Activated T-cell treated with anti-CD3 and anti-CD28 coated beads, Interleukin-2, amount 50 U/mL, for 72 hours (primary cell): ENCODE measurements at regions not wholly inside any gene's neighbourhood (a gene's known extent, or its start where the extent isn't known, plus 50 kb on each side); places are given as distances from the start of the nearest gene placed in this dataset.

Experiments
- ATAC-seq, 2 donors: fragments of 150-1000 bp; cut with Tn5 transposase; replicated peaks in 1 of 2; 2 replicates each; pipeline ENCODE4 v1.10.0; 2021; ENCODE audit warnings: moderate library complexity in 2 of 2, mild to moderate bottlenecking in 1 of 2
- DNase-seq, 2 donors: peaks; one replicate each; pipeline ENCODE4 v3.0.0; 2021 to 2022; ENCODE audit warnings: mixed read lengths in 1 of 2
- H3K27ac Mint-ChIP-seq: one replicate; pipeline ENCODE4 v1.8.0; 2022; ENCODE audit warnings: mild to moderate bottlenecking, moderate library complexity, mixed read lengths
- H3K27me3 Mint-ChIP-seq: one replicate; pipeline ENCODE4 v1.8.0; 2022; ENCODE audit warnings: low read depth, mixed read lengths
- H3K36me3 Mint-ChIP-seq, 2 donors: one replicate each; pipeline ENCODE4 v1.8.0; 2022; ENCODE audit warnings: mixed read lengths in 2 of 2, mild to moderate bottlenecking in 1 of 2; ENCODE audit not compliant: insufficient read depth in 2 of 2
- H3K4me1 Mint-ChIP-seq: one replicate; pipeline ENCODE4 v1.8.0; 2022; ENCODE audit warnings: low read depth, mixed read lengths
- H3K4me3 Mint-ChIP-seq, 2 donors: one replicate each; pipeline ENCODE4 v1.8.0; 2022; ENCODE audit warnings: mild to moderate bottlenecking in 2 of 2, mixed read lengths in 2 of 2, moderate library complexity in 2 of 2
- H3K9me3 Mint-ChIP-seq, 2 donors: one replicate each; pipeline ENCODE4 v1.8.0; 2022; ENCODE audit warnings: mixed read lengths in 2 of 2

GRCh38 chr4:111213531-111213930 lies 590.7 kb upstream of the PITX2 start:
- Mint-ChIP-seq H3K27ac (no peak overlapping the region), H3K36me3 (no peaks in the 10 kb centered on the region), H3K9me3 (peaks cover 3% of the 10 kb centered on the region in 2 donors), H3K27me3 (no peaks in the 10 kb centered on the region), H3K4me1 (no peaks in the 10 kb centered on the region), H3K4me3 (no peak overlapping the region)
- DNase-seq (no peak), ATAC-seq (no peak)

- DNase-seq (no peak), ATAC-seq (no peak)
- no peaks in the 10 kb centered on the region for H3K4me1 Mint-ChIP-seq
- H3K4me3 Mint-ChIP-seq, result no peak overlapping the region
- no peak overlapping the region for H3K27ac Mint-ChIP-seq
- H3K9me3 Mint-ChIP-seq, result peaks cover 3% of the 10 kb centered on the region in 2 donors
- H3K36me3 Mint-ChIP-seq, result no peaks in the 10 kb centered on the region
- H3K27me3 Mint-ChIP-seq, result no peaks in the 10 kb centered on the region
Observed at GRCh38 chr4:111214371-111214770, 591.5 kb upstream of the PITX2 start.

DNA sequence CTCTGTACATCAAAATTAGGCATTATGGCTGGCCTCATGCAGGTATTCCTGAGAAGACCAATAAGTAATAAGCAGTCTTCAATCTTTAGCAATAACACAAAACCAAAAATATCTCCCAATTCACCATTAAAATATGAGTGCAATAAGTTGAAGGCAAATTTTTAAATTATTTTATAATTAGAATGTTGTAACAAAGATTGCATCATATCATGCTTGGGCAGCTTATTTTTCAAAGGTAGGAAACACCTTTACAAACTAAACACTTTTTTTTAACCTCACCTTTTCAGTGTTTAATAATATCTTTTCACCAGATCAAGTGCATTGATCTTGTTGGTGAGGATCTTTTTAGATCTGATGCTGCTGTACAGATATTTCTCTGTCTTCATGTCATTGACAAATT lies 592.9 kb upstream of the PITX2 start:
- DNase-seq (no peak), ATAC-seq (no peak)
- no peaks in the 10 kb centered on the region for H3K4me1 Mint-ChIP-seq
- no peak overlapping the region for H3K27ac Mint-ChIP-seq
- H3K36me3 Mint-ChIP-seq, result no peaks in the 10 kb centered on the region
- no peaks in the 10 kb centered on the region for H3K27me3 Mint-ChIP-seq
- H3K9me3 Mint-ChIP-seq, result peaks cover 3% of the 10 kb centered on the region in 2 donors
- H3K4me3 Mint-ChIP-seq, result no peak overlapping the region

DNA sequence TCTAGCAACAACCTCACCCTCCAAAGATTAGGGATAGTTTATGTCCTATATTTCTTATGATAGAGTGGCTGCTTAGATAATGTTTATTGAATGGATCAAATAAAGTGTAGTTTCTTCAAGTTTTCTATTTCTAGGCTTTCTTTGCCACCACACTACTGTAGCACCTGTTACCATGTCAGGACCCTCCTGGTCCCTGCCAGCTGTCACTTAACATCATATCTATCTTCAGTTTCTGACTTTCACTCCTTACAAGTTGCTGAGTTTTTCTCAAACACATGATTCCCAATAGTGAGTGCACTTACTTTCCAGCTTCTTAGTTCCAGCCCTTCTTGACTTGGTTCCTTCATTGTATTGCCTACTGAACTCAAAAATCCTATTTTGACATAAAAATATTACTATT lies 593.9 kb upstream of the PITX2 start:
- H3K27me3 Mint-ChIP-seq, result no peaks in the 10 kb centered on the region
- no peak overlapping the region for H3K4me3 Mint-ChIP-seq
- H3K36me3 Mint-ChIP-seq, result no peaks in the 10 kb centered on the region
- no peak overlapping the region for H3K27ac Mint-ChIP-seq
- peaks cover 0 to 4% of the 10 kb centered on the region in 2 donors for H3K9me3 Mint-ChIP-seq
- ATAC-seq (no peak), DNase-seq (no peak)
- H3K4me1 Mint-ChIP-seq, result no peaks in the 10 kb centered on the region

DNA sequence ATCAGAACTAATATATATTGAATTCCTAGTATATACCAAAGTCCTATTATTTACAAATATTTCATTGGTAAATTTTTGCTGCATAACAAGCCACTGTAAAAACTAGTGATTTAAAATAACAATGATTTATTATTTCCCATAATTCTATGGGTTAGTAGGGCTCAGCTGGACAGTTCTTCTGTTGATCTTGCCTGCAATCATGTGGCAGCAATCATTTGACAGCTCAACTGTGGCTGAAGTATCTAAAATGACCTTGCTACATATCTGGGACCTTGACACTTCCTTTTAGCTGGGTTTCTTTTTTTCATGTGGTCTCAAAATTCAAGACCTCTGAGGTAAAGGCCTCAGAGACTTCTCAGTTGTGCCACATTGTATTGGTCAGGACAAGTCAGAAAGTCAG lies 598.5 kb upstream of the PITX2 start:
- Mint-ChIP-seq H3K4me1 (no peaks in the 10 kb centered on the region), H3K4me3 (no peak overlapping the region), H3K27ac (no peak overlapping the region), H3K36me3 (no peaks in the 10 kb centered on the region), H3K27me3 (no peaks in the 10 kb centered on the region), H3K9me3 (peaks cover 0 to 4% of the 10 kb centered on the region in 2 donors)
- ATAC-seq (no peak), DNase-seq (no peak)

GRCh38 chr4:111228396-111228795 lies 605.5 kb upstream of the PITX2 start:
- H3K27me3 Mint-ChIP-seq, result no peaks in the 10 kb centered on the region
- H3K9me3 Mint-ChIP-seq, result peaks cover 4 to 10% of the 10 kb centered on the region in 2 donors
- no peaks in the 10 kb centered on the region for H3K36me3 Mint-ChIP-seq
- DNase-seq (no peak), ATAC-seq (no peak)
- no peaks in the 10 kb centered on the region for H3K4me1 Mint-ChIP-seq
- H3K4me3 Mint-ChIP-seq, result no peak overlapping the region
- H3K27ac Mint-ChIP-seq, result no peak overlapping the region

- Mint-ChIP-seq H3K9me3 (peaks cover 4 to 10% of the 10 kb centered on the region in 2 donors), H3K36me3 (no peaks in the 10 kb centered on the region), H3K4me1 (no peaks in the 10 kb centered on the region), H3K4me3 (no peak overlapping the region), H3K27ac (no peak overlapping the region), H3K27me3 (no peaks in the 10 kb centered on the region)
- DNase-seq (no peak), ATAC-seq (no peak)
Observed at GRCh38 chr4:111228874-111229273, 606.0 kb upstream of the PITX2 start.

GRCh38 chr4:111230265-111230664 lies 607.4 kb upstream of the PITX2 start:
- no peaks in the 10 kb centered on the region for H3K27me3 Mint-ChIP-seq
- H3K9me3 Mint-ChIP-seq, result peaks cover 8 to 10% of the 10 kb centered on the region in 2 donors
- no peaks in the 10 kb centered on the region for H3K36me3 Mint-ChIP-seq
- ATAC-seq (no peak), DNase-seq (no peak)
- H3K4me1 Mint-ChIP-seq, result no peaks in the 10 kb centered on the region
- no peak overlapping the region for H3K27ac Mint-ChIP-seq
- no peak overlapping the region for H3K4me3 Mint-ChIP-seq

- no peaks in the 10 kb centered on the region for H3K36me3 Mint-ChIP-seq
- no peaks in the 10 kb centered on the region for H3K4me1 Mint-ChIP-seq
- no peak overlapping the region for H3K4me3 Mint-ChIP-seq
Observed at GRCh38 chr4:111231281-111231680, 608.4 kb upstream of the PITX2 start.

DNA sequence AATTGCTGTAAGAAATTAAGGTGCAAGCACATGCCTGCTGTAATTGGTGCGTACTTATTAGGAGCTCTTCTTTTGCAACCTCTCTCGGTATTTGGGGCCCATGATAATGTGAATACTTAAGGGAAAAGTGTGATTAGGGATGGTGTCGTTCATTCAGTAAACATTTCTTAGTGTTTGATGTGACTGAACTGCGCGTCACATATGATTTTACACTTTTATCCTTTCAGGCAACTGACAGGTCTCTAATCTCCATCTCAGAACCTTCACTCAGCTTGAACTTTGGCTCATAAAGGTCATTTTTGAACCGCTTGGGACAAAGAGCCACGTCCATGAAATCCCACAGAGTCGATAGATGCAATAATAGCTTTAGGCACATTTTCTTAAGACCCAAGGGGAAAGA lies 612.1 kb upstream of the PITX2 start:
- DNase-seq (no peak), ATAC-seq (no peak)
- Mint-ChIP-seq H3K27ac (no peak overlapping the region), H3K4me1 (no peaks in the 10 kb centered on the region), H3K4me3 (no peak overlapping the region), H3K27me3 (no peaks in the 10 kb centered on the region), H3K36me3 (no peaks in the 10 kb centered on the region), H3K9me3 (peaks cover 5 to 6% of the 10 kb centered on the region in 2 donors)

More at GRCh38 chr4:111231281-111231680, 608.4 kb upstream of the PITX2 start:
- Mint-ChIP-seq H3K9me3 (peaks cover 8 to 10% of the 10 kb centered on the region in 2 donors), H3K27ac (no peak overlapping the region), H3K27me3 (no peaks in the 10 kb centered on the region)
- ATAC-seq, result no peak
- DNase-seq, result no peak

- no peak overlapping the region for H3K27ac Mint-ChIP-seq
- no peaks in the 10 kb centered on the region for H3K27me3 Mint-ChIP-seq
- H3K9me3 Mint-ChIP-seq, result no peaks in the 10 kb centered on the region
- H3K4me1 Mint-ChIP-seq, result no peaks in the 10 kb centered on the region
- H3K4me3 Mint-ChIP-seq, result no peak overlapping the region
- H3K36me3 Mint-ChIP-seq, result no peaks in the 10 kb centered on the region
- DNase-seq (no peak), ATAC-seq (no peak)
Observed at GRCh38 chr4:111263836-111264235, 641.0 kb upstream of the PITX2 start.

- no peak for ATAC-seq
- H3K27me3 Mint-ChIP-seq, result no peaks in the 10 kb centered on the region
- H3K4me3 Mint-ChIP-seq, result no peak overlapping the region
- no peaks in the 10 kb centered on the region for H3K4me1 Mint-ChIP-seq
- H3K27ac Mint-ChIP-seq, result no peak overlapping the region
- H3K9me3 Mint-ChIP-seq, result no peaks in the 10 kb centered on the region
- H3K36me3 Mint-ChIP-seq, result no peaks in the 10 kb centered on the region
- DNase-seq, result no peak
Observed at GRCh38 chr4:111266937-111267336, 644.1 kb upstream of the PITX2 start.

- no peak overlapping the region for H3K27ac Mint-ChIP-seq
- peaks cover 0 to 3% of the 10 kb centered on the region in 2 donors for H3K9me3 Mint-ChIP-seq
- H3K27me3 Mint-ChIP-seq, result no peaks in the 10 kb centered on the region
- ATAC-seq (no peak), DNase-seq (no peak)
- no peak overlapping the region for H3K4me3 Mint-ChIP-seq
- H3K4me1 Mint-ChIP-seq, result no peaks in the 10 kb centered on the region
- H3K36me3 Mint-ChIP-seq, result no peaks in the 10 kb centered on the region
Observed at GRCh38 chr4:111267786-111268185, 644.9 kb upstream of the PITX2 start.

- no peaks in the 10 kb centered on the region for H3K36me3 Mint-ChIP-seq
- peaks cover 0 to 3% of the 10 kb centered on the region in 2 donors for H3K9me3 Mint-ChIP-seq
- no peak overlapping the region for H3K4me3 Mint-ChIP-seq
- ATAC-seq, result no peak
- H3K27ac Mint-ChIP-seq, result no peak overlapping the region
- H3K4me1 Mint-ChIP-seq, result no peaks in the 10 kb centered on the region
- DNase-seq, result no peak
- no peaks in the 10 kb centered on the region for H3K27me3 Mint-ChIP-seq
Observed at GRCh38 chr4:111268769-111269414, 646.0 kb upstream of the PITX2 start.
